Right lung (tissue), 2 donors: ENCODE measurements at regions not wholly inside any gene's neighbourhood (a gene's known extent, or its start where the extent isn't known, plus 50 kb on each side); places are given as distances from the start of the nearest gene placed in this dataset.
"Not testable (repeated sequence)": the region's sequence is repeated elsewhere in the genome, so short reads cannot be mapped to it uniquely, and the experiment has no call there.

Experiments used
- DNase-seq, 2 donors: peaks; one replicate each; pipeline ENCODE4 v3.0.0-alpha.2; 2013

DNA sequence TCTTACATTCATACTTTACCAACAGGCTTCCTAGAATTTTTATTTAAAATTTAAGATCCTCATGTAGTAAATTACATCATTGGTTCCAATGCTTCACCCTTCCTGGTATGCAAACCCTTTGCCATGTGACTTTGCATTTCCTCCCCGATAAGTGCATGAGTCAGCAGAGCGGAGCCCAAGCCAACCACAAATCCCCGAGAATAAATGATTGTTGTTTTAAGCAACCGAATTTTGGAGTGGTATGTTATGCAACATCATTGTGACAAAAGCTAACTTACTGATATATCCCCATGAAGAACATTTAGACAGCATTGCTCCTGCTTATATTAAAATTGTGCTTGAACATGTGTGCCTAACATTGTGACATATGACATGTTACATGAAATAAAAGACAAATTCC lies 199.4 kb upstream of the DDX53 start:
- DNase-seq, result no peak

- no peak for DNase-seq
Measured at GRCh38 chrX:22800806-22801205, 199.0 kb upstream of the DDX53 start.

DNA sequence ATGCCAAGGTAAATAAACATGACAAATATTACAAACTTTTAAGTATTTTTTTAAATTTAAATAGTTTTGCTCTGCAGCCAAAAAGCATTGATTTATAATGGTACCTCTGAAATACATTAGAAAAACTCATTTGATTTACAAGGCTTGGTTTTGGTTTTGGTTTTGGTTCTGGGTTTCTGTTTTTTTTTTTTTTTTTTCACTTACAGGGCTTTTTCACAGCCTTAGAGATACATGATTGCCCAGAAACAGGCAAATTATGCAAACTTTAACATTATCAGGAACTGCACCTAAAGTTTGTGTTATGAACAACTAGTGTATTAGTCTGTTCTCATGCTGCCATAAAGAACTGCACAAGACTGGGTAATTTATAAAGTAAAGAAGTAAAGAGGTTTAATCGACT lies 196.4 kb upstream of the DDX53 start:
- no peak for DNase-seq

- DNase-seq, result no peak
Measured at GRCh38 chrX:22810876-22811275, 188.9 kb upstream of the DDX53 start.

DNA sequence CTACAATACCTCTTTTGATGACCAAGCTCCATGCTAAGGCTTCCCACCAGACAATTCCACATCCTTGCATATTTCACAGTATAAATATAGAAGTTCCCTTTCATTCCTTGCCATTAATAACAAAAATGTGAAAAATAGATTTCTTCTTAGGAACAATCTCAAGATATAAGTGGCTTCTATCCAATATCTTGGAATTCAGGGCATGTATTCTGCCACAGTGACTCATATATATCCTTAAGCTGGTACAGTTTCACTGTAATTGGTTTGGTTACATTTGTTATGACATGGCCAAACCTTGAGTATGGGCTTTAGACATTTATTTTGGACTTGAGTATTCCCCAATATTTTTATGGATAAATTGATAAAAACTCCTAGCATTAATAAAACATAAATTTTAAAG lies 181.7 kb upstream of the DDX53 start:
- no peak for DNase-seq

DNA sequence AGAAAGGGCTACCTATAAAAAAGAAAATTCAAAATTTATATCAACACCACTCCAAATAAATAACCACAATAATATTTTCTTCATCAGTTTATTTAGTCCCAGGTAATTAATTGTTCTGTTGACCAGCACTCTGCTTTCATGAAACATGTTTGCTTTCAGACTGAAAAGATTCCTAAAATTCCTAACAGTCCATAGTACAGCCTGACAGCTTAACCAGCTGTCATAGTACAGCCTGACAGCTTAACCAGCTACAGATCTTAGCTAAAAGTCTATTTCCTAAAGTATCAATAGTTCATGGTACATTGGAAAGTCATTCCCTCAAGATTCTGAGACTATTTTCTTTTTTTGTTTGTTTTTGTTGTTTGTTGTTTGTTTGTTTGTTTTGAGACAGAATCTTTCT lies 144.1 kb upstream of the DDX53 start:
- no peak for DNase-seq

DNA sequence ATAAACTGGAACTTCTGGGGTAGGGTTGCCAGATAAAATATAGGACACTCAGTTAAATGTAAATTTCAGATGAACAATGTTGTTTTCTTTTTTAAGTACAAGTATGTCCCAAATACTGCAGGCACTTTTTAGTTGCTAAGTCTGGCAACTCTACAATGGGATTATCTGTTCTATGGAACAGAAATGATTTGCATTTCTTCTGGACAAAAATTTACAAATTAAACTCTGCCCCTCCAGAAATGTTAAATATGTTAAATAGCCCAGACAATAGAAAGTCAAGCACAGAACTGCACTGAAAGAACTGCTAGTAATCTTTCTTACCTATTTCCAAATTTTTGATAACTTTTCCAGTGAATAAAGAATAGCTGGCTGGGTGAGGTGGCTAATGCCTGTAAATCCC lies 140.1 kb upstream of the DDX53 start:
- no peak for DNase-seq

- not testable (repeated sequence) for DNase-seq
Measured at GRCh38 chrX:22866801-22867200, 133.0 kb upstream of the DDX53 start.

DNA sequence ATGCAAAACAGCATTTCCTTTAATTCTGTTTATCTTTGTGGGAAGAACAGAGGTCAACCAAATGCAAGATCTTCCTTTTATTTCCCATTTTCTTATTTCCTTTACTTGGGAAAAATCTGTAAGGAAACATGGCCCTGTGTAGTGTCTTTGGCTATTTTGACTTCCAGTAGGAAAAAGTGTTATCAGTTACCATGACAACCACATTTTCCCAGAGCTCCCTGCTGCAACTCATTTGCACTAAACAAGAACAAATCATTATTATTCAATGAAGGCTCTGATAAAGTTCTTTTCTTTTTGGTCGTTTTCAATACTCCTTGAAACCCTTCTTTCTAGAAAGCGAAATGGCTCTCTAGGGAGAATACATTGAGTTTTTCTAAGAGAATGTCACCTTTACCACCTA lies 117.2 kb upstream of the DDX53 start:
- no peak for DNase-seq

GRCh38 chrX:22889819-22890218 lies 109.9 kb upstream of the DDX53 start:
- no peak for DNase-seq

DNA sequence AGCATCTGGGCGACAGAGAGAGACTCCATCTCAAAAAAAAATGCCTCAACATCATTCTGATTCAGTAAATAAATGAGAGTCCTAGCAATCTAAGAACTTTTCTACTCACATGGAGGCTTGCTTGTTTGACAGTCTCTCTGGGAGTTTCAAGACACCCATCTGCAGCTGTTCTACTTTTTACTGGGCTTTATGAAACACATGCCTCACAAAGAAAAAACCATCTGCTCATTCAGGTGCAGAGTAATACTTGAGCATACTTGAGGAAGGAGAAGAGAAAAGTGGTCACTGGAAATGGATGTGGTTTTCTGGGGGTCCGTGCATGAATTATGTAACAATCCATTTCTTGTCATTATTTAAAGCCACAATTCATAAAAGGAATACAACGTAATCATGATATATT lies 87.1 kb upstream of the DDX53 start:
- no peak for DNase-seq

GRCh38 chrX:22922961-22923360 lies 76.8 kb upstream of the DDX53 start:
- no peak for DNase-seq

DNA sequence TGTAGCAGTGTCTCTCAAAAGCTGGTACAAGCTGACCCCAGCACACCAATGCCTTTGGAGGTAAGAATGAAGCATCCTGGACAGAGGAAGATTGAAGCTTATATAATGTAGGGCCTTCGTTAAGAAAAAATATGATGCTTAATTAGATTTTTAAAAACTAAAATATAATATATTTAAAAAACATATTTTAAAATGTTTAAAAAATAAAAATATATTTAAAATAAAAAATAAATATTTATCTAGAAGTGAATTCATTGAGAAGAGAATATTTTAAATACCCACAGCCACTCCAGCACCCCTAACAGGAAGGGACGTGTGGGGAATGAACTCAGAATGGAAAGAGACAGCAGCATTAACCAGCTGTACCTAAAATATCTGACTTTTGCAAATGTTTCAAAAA lies 65.1 kb upstream of the DDX53 start:
- DNase-seq, result no peak

- no peak for DNase-seq
Measured at GRCh38 chrX:22944945-22945344, 54.8 kb upstream of the DDX53 start.
